HT-29 (cell line): ENCODE measurements at regions not wholly inside any gene's neighbourhood (a gene's known extent, or its start where the extent isn't known, plus 50 kb on each side); places are given as distances from the start of the nearest gene placed in this dataset.
A peak's percentile ranks its signal among the peaks of the same experiment; 100 is the strongest.
"Not testable (repeated sequence)": the region's sequence is repeated elsewhere in the genome, so short reads cannot be mapped to it uniquely, and the experiment has no call there.

Experiments used
- DNase-seq: peaks from one replicate; pipeline ENCODE4 v3.0.0-alpha.2; 2015; ENCODE audit warnings: low spot score

GRCh38 chr20:60168963-60169362, 210.7 kb downstream of the CDH26 start:
- DNase-seq: no peak

- no peak for DNase-seq
Measured at GRCh38 chr20:60170116-60170515, 211.9 kb downstream of the CDH26 start.

GRCh38 chr20:60171313-60171712, 213.1 kb downstream of the CDH26 start:
- DNase-seq: no peak

GRCh38 chr20:60171738-60172137, 213.5 kb downstream of the CDH26 start:
- no peak for DNase-seq

- no peak for DNase-seq
Measured at GRCh38 chr20:60172346-60172984, 214.2 kb downstream of the CDH26 start.

GRCh38 chr20:60177080-60177479, 218.9 kb downstream of the CDH26 start:
- no peak for DNase-seq

GRCh38 chr20:60180986-60181385, 222.8 kb downstream of the CDH26 start:
- DNase-seq: no peak

- no peak for DNase-seq
Measured at GRCh38 chr20:60186412-60186811, 228.2 kb downstream of the CDH26 start.

GRCh38 chr20:60187683-60188082, 229.5 kb downstream of the CDH26 start:
- no peak for DNase-seq

GRCh38 chr20:60191014-60191413, 232.8 kb downstream of the CDH26 start:
- DNase-seq: no peak

- DNase-seq: no peak
Measured at GRCh38 chr20:60192326-60192725, 234.1 kb downstream of the CDH26 start.

- not testable (repeated sequence) for DNase-seq
Measured at GRCh38 chr20:60199132-60199531, 240.9 kb downstream of the CDH26 start.

GRCh38 chr20:60199866-60200265, 241.6 kb downstream of the CDH26 start:
- DNase-seq: no peak

- no peak for DNase-seq
Measured at GRCh38 chr20:60200305-60200918, 242.2 kb downstream of the CDH26 start.

GRCh38 chr20:60201198-60201835, 243.1 kb downstream of the CDH26 start:
- no peak for DNase-seq

GRCh38 chr20:60202046-60202445, 243.8 kb downstream of the CDH26 start:
- no peak for DNase-seq

GRCh38 chr20:60203451-60203850, 245.2 kb downstream of the CDH26 start:
- no peak for DNase-seq

- no peak for DNase-seq
Measured at GRCh38 chr20:60204601-60205000, 246.4 kb downstream of the CDH26 start.

GRCh38 chr20:60206259-60206658, 248.0 kb downstream of the CDH26 start:
- DNase-seq: peak; percentile 55

- no peak for DNase-seq
Measured at GRCh38 chr20:60209048-60209447, 250.8 kb downstream of the CDH26 start.

- DNase-seq: peak; percentile 79
Measured at GRCh38 chr20:60210779-60211617, 252.8 kb downstream of the CDH26 start.
